ENCODE measurements at regions not wholly inside any gene's neighbourhood (a gene's known extent, or its start where the extent isn't known, plus 50 kb on each side); places are given as distances from the start of the nearest gene placed in this dataset.
"Not testable (repeated sequence)": the region's sequence is repeated elsewhere in the genome, so short reads cannot be mapped to it uniquely, and the experiment has no call there.

DNA sequence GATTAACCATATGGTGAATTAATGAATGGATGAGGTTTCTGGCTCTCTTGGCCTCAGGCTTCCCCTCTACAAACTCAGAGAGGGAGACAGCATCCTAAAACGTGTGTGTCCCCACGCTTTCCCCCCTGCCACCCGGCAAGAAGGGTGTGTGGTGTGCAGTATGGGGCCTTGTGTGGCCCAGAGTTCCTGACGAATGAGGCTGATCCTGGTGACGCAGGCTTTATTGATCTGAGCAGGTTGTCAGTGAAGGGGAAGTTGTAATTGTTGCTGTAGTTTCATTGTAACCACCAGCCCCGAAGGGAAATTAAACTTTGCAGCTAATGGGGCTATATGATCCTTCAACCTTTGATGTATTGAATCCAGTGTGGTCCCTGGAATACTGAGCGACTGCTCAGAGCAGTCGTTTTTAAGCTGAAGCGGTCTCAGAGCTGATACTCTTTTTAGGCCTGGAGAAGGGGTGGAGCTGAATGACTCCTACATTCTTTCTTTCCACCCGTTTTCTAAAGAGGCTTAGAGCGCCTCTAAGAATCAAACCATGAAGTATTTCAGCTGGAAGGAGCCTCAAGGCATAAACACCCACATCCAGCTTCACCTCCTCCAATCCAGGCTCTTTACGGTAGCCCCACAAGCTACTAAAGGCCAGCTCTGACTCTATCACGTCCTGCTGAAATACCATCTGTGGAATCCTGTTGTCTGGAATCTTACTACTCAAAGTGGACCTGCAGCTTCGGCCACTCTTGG is 284.7 kb downstream of the MIAT start:
- intact Hi-C loops (cut with DNase I): no loop called here
- DNase-seq (ENCODE audit: low spot score): no peak

DNA sequence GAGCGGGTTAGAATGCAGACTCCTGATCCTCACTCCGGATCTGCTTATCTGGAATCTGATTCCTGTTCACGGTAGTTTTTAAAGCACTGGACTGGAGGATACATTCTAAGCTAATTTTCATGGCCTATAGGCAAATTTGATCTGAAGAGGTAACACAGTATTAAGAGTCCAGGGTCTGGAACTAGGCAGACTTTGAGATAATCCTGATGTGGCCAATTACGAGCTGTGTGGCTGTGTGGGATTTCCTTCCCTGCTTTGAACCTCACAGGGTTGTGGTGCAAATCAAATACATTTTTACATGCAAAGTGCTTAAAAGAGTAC is 285.2 kb downstream of the MIAT start:
- no peak for DNase-seq (ENCODE audit: low spot score)
- intact Hi-C loops (cut with DNase I): no loop called here

DNA sequence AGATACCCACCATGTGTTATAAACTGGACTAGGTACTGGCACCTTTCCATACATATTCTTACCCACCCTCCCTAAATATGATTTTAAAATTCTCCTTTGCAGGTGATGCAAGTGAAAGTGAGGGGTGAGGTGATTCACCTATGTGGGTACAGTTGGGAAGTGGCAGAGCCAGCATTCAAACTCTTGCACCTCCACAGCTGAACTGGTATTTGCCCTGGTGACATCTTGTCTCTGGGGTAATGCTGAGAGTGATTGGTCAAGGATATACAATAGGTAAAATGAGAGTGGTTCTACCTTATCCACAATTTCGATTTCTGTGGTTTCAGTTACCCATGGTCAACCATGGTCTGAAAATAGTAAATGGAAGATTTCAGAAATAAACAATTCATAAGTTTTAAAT is 288.2 kb downstream of the MIAT start:
- intact Hi-C loops (cut with DNase I): no loop called here
- DNase-seq (ENCODE audit: low spot score): no peak

DNA sequence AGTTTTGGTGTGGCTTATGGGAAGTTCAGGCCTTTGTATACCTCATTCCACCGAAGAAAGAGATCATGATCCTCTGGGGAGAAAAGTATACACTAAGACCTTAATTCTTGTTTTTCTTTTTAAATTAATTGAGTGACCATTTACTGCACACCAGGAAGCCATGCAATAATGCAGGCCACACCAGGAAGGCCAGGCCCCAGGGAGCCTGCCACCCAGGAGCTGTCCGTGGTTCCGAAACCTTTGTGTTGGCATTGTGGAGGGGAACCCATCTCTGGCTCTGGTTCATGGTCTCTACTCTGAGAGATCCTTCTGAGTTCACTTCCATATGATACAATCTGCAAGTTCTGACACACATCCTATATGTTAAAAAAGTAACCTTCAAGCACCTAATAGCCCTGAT is 291.8 kb downstream of the MIAT start:
- DNase-seq (ENCODE audit: low spot score): no peak

DNA sequence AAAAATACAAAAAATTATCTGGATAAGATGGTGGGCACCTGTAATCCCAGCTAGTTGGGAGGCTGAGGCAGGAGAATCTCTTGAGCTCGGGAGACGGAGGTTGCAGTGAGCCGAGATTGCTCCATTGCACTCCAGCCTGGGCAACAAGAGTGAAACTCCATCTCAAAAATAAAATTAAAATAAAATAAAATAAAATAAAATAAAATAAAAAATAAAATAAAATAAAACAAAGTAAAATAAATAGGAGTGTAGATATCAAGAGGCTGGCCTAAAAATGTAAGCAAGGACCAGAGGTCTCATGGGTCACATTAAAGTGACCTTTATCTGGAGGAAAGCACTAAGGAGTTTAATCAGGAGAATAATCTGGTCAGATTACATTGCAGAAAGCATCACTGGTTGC is 293.8 kb downstream of the MIAT start:
- DNase-seq (ENCODE audit: low spot score); intact Hi-C loops (cut with DNase I): not testable (repeated sequence)

More for the DNA sequence above, 291.8 kb downstream of the MIAT start:
- intact Hi-C loops (cut with DNase I): no loop called here

DNA sequence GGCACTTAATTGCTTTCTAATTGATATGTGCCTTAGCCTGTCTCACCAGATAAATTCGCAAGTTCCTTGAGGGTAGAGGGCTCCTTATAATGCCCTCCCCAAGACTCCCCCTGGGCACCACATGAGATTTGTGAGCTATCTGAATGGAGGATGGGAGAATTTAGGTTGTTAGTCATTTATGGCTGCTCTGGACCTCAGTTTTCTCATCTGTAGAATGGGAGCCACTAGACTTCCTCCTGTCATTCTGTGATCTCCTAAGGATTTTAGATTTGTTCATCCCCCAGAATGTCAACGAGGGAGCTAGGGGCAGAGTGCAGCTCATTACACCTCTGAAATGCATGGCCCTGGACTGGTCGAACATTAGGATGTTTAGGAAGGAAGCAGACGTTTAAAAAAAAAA is 294.6 kb downstream of the MIAT start:
- DNase-seq (ENCODE audit: low spot score): no peak
- intact Hi-C loops (cut with DNase I): no loop called here

DNA sequence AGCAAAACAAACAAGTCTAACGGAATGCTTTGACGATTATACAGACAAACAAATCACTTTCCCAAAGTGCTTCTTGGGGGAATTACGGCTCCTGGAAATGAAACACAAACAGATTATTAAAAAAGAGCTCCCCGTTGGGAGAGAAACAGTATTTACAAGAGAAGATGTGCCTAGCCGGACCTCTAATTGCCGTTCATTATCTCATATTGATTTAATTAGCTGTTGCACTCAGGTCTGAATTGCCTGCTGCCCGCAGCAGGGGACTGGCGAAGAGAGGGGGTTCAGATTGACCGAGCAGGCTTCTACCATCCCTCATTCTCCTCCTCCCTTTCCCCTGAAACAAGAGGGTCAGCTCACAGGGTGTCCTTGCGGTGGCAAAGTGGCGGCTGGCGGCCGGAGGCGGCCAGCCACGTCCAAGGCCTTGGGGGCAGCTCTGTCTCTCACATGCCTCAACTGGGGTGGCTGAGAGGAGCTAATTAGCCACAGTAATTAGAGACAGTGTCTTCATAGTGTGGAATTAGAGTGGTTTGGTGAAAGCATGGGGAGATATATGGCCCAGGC is 295.1 kb downstream of the MIAT start:
- DNase-seq (ENCODE audit: low spot score): no peak
- intact Hi-C loops (cut with DNase I): no loop called here

DNA sequence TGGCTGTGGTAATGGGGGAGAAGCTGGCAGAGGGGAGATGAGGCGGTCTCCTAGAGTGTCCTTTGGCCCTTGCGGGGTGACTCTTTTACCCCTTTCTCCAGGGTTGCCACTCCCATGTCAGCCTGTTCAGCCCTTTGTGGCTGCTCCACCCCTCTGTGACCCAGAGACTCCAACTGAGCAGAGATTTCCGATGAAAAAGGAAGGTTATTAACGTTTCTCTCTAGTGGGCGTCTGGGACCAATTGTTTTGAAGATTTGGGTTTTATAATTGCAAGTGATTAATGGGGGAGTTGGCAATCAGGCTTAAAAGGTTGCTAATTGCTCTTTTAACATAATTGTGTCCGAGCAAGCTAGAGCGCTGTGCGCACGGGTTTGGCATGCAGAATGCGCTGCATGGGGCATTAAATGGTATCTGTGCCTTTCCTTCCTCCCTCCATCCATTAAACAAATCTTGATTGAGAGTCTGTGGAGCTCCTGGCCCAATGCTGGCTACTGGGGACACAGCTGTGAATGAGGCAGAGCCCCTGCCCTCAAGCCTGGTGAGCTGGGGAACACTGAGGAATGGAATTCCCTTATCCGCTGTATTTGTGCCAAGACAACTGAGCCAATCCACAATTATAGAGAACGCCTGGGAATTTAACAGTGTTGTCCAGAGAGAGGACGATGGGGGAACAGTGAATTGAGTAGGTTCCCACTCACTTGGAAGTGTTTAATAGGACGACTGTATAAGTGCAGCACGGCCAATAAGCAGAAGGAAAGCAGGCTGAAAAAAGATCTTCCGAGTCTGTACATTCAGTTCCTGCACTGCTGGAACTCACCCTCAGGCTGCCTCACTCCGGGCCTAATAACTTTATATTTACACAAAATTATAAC is 295.9 kb downstream of the MIAT start:
- no peak for DNase-seq (ENCODE audit: low spot score)
- intact Hi-C loops (cut with DNase I): no loop called here

DNA sequence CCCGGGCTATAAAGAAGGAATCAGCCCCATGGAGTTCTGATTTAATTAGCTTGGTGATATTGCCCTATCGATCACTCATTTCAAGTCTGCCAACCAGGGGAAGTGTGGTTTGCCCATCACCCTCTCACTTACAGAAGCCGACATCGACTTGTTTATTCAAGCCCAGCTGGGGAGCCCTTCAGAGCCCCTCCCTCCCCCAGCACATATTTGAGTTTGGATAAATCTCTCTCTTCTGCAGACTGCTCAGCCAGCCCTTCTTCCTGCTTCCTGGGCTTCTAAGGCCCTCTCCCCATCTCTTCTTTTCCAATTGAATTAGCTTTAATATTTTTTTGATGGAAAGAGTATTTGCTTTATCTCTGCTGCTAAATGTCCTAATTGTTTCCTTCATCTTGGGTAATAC is 299.0 kb downstream of the MIAT start:
- no peak for DNase-seq (ENCODE audit: low spot score)
- intact Hi-C loops (cut with DNase I): no loop called here

DNA sequence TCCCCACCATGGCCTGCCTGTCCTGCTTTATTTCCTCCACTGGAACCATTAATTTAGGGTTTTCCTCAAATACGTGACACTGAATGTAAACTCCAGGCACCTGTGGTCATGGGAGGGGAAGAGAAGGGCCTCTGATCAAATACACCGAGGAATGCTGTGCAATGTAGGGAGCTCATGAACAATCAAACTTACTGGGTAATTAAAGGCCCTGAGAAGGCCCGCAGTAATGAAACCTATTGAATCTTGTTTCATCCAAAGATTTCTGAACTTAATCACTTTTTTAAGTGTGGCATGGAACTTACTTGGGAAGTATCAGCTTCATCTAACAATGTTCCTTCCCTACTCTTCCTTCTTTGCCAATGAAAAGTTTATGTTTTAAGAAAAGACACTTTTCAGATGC is 299.8 kb downstream of the MIAT start:
- DNase-seq (ENCODE audit: low spot score): no peak
- intact Hi-C loops (cut with DNase I): no loop called here

DNA sequence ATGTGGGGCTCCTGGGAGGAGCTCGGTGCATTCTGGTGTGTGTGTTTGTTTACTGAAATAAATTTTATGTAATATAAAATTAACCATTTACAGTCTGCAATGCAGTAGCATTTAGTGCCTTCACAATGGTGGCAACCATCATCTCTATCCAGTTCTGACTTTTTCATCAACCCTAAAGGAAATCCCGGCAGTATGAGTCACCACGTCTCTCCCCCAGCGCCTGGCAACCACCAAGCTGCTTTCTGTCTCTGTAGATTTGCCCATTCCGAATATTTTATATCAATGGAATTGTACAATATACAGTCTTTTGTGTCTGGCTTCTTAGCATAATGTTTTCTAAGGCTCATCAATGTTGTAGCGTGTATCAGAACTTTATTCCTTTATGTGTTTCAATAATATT is 300.5 kb downstream of the MIAT start:
- DNase-seq (ENCODE audit: low spot score): no peak
- intact Hi-C loops (cut with DNase I): no loop called here

DNA sequence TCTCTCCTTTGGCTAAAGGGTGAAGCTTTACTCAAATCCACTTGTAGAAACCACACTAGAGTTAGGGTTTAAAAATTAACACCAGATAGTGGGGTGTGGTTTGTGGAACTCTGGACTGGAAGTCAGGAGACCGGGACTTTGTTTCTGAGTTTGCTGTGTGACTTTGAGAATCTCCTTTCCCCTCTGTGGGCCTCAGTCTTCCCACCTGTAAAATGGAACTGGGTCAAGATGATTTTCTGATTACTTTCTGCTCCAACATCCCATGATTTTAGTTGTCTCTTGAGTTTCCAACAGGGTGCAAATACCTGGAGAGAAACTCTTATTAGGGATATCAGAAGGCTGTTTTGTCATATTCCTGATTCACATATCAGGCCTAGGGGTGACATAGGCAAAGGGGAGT is 301.0 kb downstream of the MIAT start:
- intact Hi-C loops (cut with DNase I): no loop called here
- DNase-seq (ENCODE audit: low spot score): no peak

DNA sequence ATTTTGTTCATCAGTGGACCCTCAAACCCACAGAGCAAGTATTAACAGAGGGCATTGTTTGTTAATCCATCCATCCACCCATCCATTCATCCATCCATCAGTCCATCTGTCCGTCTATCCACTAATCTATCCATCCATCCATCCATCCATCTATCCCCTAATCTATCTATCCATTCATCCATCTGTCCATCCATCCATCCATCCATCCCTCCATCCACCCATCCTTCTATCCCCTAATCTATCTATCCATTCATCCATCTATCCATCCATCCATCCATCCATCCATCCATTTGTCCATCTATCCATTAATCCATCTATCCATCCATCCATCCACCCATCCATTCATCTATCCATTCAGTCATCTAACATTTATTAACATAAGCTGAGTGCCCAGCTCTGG is 307.3 kb downstream of the MIAT start:
- intact Hi-C loops (cut with DNase I): no loop called here
- no peak for DNase-seq (ENCODE audit: low spot score)

DNA sequence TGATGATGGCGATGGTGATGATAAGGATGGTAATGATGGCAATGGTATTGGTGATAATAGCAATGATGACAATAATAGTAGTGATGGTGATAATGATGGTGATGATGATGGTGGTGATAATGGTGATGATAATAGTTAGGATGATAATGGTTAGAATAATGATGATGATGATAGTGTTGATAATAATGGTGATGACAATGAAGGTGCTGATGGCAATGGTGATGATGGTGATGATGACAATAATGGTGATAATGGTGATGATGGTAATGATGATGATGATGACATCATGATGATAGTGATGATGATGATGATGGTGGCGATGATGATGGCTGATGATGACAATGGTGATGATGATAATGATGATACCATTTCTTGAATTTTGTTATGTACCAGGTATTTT is 309.9 kb downstream of the MIAT start:
- intact Hi-C loops (cut with DNase I): no loop called here
- no peak for DNase-seq (ENCODE audit: low spot score)

DNA sequence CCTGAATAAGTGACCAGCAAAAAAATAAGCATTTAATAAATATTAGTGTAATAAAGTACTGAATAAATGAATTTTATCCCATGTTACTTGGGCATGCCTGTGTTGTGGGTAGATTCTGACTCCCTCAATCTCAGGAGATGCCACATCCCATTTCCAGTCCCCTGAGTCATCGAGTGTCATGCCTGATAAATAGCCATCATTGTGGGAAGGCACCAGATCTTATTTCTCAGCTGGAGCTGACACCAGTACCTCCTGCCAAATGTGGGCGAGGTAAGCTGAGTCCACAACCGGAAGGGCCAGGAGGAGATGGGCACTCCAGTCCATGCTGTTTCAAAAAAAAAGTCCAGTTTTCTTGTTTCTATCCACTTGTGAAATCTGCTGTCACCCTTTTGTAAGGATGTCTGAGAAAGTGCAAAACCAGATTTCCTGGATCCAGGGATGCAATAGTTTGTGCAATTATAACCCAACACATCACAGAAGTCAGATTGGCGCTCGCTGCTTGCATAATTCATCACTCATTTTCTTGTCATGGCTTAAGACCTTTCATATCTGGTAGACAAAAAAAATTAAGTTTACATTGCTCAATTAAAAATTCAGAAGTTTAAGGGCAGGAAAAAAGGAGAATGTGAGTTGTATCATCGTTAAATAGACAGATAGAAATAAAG is 311.6 kb downstream of the MIAT start:
- DNase-seq (ENCODE audit: low spot score): no peak
- intact Hi-C loops (cut with DNase I): no loop called here

DNA sequence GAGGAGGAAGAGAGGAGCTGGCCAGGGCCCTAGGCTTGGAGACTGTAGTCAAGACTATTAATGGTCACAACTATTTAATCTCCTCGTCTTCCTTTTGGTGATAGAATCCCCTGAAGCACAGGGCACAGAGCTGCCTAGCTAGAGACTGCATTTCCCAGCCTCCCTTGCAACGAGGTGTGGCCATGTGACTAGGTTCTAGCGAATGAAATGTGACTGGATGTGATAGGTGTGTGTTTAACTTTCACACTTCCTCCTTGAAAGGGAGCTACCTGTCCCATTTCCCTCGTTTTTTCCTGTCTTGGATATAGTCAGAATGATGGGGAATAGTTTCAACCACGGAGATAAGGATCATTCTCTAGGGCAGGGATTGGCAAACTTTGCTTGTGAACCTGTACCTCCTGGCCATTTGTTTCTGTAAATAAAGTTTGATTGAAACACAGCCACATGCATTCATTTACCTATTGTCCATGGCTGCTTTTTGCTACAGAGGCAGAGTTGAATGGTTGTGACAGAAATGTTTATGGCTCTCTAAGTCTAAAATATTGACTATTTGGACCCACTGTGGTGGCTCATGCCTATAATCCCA is 313.5 kb downstream of the MIAT start:
- intact Hi-C loops (cut with DNase I): no loop called here
- DNase-seq (ENCODE audit: low spot score): no peak

DNA sequence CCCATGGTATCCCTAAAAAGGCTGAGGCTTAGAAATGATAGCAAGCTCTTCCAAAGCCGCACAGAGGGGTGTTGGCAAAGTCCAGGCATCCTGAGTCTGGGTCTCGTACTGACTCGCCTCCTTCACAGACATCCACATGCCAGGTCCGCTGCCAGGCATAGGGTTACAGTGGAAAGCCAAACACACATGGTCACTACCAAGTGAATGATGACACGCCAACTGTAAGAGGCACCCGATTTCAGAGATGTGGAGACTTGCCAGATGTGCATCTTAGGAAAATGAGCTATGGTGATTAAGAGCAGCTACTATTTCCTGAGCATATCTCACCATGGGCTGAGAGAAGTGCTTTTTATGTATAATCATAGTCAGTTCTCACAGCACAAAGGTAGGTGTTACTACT is 314.9 kb downstream of the MIAT start:
- intact Hi-C loops (cut with DNase I): no loop called here
- no peak for DNase-seq (ENCODE audit: low spot score)

DNA sequence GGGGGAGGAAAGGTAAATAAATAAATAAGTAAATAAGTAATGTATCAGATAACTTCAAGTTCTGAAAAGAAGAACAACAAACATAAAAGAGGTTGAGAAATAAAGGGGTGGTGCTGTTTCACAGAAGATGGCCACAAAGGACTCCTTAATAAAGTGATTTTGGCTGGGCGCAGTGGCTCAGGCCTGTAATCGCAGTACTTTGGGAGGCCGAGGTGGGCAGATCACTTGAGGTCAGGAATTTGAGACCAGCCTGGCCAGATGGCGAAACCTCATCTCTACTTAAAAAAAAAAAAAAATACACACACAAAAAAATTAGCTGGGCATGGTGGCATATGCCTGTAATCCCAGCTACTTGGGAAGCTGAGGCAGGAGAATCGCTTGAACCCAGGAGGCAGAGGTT is 315.5 kb downstream of the MIAT start:
- DNase-seq (ENCODE audit: low spot score); intact Hi-C loops (cut with DNase I): not testable (repeated sequence)

DNA sequence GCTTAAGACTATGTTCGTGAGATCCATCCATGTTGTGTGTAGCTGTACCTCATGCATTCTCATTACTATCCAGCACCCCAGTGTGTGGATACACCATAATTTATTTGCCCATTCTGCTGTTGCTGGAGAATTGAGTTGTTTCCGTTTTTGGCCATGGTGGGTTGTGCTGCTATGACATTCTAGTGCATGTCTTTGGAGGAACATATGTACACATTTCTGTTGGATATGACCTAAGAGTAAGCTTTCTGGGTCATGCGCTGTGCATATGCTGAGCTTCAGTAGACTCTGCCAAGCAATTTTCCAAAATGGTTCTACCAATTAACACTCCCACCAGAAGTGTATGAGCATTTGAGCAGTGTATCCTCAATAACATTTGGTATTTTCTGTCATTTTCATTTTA is 316.6 kb downstream of the MIAT start:
- no peak for DNase-seq (ENCODE audit: low spot score)
- intact Hi-C loops (cut with DNase I): no loop called here
